Transverse colon (tissue), 3 donors: ENCODE measurements at regions not wholly inside any gene's neighbourhood (a gene's known extent, or its start where the extent isn't known, plus 50 kb on each side); places are given as distances from the start of the nearest gene placed in this dataset.

Experiments used
- CTCF ChIP-seq, 5 experiments: fragments of 200-600 bp in 3 of 5; fragments of 450-650 bp in 2 of 5; sonication (generic) in 3 of 5; IDR thresholded peaks; 1 replicate in 2 of 5; 2 replicates in 3 of 5; pipeline ENCODE4 v1.5.1; 2016 to 2017; ENCODE audit warnings: antibody characterized with exemption in 5 of 5, inconsistent platforms in 3 of 5, mild to moderate bottlenecking in 2 of 5, moderate library complexity in 1 of 5
- EP300 ChIP-seq: sonication (generic); formaldehyde crosslinking; IDR thresholded peaks from one replicate; pipeline ENCODE4 v1.6.1; 2017; ENCODE audit warnings: antibody characterized with exemption, low read depth
- POLR2A ChIP-seq: fragments of 450-650 bp; IDR thresholded peaks from one replicate; pipeline ENCODE4 v1.6.1; 2016; ENCODE audit warnings: antibody characterized with exemption, mild to moderate bottlenecking, moderate library complexity

DNA sequence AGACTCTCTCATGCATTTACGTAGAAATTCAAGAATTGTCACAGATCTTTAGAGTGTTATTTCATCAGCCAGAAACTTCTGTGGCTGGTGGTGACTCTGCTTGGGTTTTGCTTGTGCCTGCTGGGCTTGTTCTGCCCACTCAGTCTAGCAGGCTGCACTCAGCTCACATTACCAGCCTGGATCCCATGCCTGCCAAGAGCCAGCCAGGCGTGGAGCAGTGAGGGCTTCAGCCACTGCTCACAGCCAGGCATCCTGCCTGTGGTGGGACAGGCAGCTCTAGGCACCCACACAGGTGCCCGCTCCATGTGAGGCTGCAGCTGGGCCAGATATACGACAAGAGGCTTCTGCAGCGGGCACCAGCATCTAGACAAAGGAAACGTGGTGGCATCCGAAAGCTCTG lies 1213.3 kb upstream of the RAG2 start:
- no peak for TF ChIP-seq POLR2A
- no peak for TF ChIP-seq CTCF (IDR thresholded peaks at IDR 0.05)
- no peak for TF ChIP-seq EP300
